Fibroblast of the aortic adventitia (primary cell): ENCODE measurements at regions not wholly inside any gene's neighbourhood (a gene's known extent, or its start where the extent isn't known, plus 50 kb on each side); places are given as distances from the start of the nearest gene placed in this dataset.

Source experiments
- DNase-seq: peaks from one replicate; pipeline ENCODE4 v3.0.0-alpha.2; 2010; ENCODE audit warnings: low read depth
- H3K4me3 ChIP-seq: 2 replicates; pipeline ENCODE4 v1.5.1; 2011; ENCODE audit warnings: low read depth, mild to moderate bottlenecking, control low read depth, low read length, moderate library complexity
- TF ChIP-seq, protein P1 (sequence below): IDR thresholded peaks from 2 replicates; pipeline ENCODE4 v1.5.1; 2011; ENCODE audit warnings: mild to moderate bottlenecking, low read length, control low read depth, inconsistent platforms; ENCODE audit not compliant: insufficient read depth

DNA sequence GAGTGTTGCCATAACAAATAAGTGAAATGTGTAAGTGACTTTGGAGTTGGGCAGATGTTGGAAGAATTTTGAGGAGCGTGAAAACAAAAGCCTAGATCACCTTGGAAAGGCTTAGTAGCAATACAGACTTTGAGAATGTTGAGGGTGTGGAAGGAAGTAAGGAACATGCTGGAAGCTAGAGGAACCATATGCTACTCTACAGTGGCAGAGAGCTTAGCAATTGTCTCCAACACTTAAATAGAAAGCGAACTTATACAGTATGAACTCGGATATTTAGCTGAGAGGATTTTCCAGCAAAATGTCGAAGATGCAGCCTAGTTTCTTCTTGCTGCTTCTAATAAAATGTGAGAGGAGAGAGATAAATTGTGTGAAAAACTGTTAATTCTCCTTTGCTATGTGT is 271.2 kb downstream of the ADRA2A start:
- no peak overlapping the region for H3K4me3 ChIP-seq
- TF ChIP-seq, protein P1, sequence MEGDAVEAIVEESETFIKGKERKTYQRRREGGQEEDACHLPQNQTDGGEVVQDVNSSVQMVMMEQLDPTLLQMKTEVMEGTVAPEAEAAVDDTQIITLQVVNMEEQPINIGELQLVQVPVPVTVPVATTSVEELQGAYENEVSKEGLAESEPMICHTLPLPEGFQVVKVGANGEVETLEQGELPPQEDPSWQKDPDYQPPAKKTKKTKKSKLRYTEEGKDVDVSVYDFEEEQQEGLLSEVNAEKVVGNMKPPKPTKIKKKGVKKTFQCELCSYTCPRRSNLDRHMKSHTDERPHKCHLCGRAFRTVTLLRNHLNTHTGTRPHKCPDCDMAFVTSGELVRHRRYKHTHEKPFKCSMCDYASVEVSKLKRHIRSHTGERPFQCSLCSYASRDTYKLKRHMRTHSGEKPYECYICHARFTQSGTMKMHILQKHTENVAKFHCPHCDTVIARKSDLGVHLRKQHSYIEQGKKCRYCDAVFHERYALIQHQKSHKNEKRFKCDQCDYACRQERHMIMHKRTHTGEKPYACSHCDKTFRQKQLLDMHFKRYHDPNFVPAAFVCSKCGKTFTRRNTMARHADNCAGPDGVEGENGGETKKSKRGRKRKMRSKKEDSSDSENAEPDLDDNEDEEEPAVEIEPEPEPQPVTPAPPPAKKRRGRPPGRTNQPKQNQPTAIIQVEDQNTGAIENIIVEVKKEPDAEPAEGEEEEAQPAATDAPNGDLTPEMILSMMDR = no peak
- no peak for DNase-seq

DNA sequence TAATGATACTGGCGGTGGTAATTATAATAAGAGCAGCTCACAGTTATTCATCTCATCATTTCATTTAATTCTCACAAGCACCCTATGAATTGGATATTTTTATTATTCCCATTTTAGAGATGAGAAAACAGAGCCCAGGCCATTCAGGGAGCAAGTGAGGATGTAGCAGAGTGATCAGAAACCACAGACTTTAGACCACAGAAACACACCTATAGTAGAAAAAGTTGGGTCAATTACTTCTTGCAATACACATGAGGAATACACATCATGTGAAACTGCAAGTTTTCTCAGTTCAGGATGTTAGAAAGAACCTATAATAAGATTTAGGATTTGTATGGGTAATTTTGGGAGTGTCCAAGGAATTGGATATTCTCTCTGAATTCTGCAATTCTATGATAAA is 278.0 kb downstream of the ADRA2A start:
- TF ChIP-seq, protein P1 = no peak
- DNase-seq = no peak
- no peak overlapping the region for H3K4me3 ChIP-seq

DNA sequence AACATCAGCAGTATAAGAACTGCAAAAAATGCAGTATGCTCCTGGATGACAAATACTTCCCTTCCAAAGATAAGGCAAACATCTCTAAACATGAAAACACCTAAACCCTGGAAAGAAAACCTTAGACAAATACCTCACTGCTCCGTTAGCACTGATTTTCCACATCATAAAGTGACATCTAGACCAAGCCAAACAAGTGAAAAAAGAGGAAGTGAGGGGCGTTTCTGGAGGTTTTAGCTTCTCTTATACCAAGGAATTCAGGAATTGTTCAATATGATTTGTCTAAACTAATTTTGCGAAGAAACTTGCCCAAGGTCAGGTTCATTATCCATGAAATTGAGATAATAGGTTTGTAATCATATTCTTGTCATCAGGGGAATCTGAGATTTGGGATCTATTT is 279.7 kb downstream of the ADRA2A start:
- TF ChIP-seq, protein P1 = no peak
- no peak for DNase-seq
- no peak overlapping the region for H3K4me3 ChIP-seq

DNA sequence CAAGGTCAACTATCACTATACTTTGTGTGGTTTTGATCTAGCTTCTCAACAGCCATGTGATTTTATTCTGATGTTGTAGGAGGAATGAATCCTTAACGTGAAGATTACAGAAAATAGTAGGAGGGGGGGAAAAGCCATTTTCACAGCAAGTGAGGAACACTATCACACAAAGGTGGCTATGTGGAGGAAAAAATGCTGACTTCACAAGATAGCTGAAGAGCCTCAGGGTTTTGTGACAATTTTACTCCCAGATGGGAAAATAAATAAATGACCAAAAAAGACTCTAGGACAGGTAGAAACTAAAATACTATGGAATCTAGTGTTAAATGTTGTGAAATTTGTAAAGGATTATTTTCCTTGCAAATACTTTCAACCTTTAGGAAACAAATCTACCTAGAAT is 281.0 kb downstream of the ADRA2A start:
- no peak overlapping the region for H3K4me3 ChIP-seq
- TF ChIP-seq, protein P1 = no peak
- DNase-seq = no peak

DNA sequence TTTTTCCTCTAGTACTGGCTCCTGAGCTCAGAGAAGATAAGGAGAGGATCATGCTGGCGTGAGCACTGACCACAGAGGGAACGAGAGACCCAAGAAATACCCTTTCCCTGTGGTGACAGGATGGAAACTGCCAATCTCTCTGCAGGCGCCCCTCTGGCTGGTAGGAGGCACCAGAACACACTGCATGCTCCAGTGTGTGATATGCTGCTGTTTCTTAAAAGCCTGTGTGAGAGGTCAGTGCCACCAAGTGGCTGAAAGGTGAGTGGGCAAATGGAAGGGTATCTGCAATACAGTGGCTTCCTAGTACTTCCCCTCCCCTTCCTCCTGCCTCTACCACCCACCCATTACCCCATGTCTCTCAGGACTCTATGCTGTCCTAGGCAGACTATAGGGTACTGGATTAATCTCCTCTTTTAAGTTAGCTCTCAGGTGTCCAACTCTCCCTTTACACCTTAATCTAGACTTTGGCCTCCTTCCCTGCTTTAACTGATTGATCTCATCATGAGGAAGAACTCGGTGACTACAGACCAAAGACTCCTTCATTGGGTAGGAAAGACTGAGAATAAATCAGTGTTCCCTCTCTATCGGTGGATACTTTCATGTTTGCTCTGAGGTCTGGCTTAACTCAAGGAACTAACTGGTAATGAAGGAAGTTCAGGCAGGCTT is 283.6 kb downstream of the ADRA2A start:
- H3K4me3 ChIP-seq = no peak overlapping the region
- peak; percentile 4 for DNase-seq
- TF ChIP-seq, protein P1 = peak; percentile 18

DNA sequence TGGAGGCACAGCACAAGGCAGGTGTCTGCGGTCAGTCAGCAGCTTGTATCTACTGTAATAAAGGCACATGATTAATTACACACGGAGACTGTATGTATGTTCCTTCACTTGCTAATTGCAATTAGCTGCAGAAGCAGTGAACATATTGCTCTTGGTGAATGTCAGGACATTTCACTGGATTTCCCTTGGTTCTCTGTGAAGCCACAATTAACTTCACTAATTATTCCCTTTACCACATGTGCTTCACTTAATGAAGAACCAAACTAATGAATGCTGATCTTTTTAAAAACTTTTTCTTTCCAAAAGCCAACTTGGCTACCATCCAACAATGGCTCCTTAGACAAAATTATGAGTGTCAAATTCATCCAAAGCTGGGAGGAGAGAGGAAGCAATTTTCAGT is 290.7 kb downstream of the ADRA2A start:
- no peak for DNase-seq
- TF ChIP-seq, protein P1 = no peak
- no peak overlapping the region for H3K4me3 ChIP-seq

DNA sequence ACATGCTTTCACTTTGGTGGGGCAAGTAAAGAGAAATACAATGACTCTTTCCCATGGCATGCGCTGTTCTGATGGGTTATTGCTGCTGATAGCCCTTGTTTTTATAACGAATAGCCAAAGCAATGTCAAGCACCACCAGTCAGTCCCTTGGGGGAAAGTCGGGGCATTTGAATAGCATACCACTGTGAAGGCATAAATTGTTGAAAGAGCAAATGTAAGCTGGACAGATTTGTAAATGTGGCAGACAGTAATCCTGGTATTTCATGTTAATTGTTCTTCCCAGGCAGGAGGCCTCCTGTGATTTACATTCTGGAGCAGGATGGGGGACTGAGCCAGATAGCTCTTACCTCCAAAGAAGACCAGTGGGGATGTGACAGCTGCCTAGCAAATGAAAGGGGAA is 293.3 kb downstream of the ADRA2A start:
- H3K4me3 ChIP-seq = no peak overlapping the region
- DNase-seq = no peak
- TF ChIP-seq, protein P1 = no peak
